NAMALWA (cell line): ENCODE measurements at regions not wholly inside any gene's neighbourhood (a gene's known extent, or its start where the extent isn't known, plus 50 kb on each side); places are given as distances from the start of the nearest gene placed in this dataset.
"Not testable (repeated sequence)": the region's sequence is repeated elsewhere in the genome, so short reads cannot be mapped to it uniquely, and the experiment has no call there.

Experiments
- DNase-seq: peaks from one replicate; pipeline ENCODE4 v3.0.0-alpha.2; 2015; ENCODE audit warnings: low spot score

DNA sequence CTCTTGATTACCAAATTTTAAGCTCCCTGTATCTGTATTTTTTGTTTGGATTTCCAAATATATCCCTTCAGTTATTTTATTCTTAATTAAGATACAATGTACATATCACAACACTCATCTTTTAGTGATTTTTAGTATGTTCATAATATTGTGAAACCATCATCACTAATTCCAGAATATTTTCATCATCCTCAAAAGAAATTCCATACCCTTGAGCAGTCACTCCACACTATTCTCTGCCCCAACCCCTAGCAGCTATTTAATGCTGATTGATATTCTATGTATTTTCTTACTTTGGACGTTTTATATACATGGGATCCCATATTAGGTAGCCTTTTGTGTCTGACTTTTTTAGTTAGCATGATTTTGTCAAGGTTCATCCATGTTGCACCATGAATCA is 127.4 kb upstream of the SLC8A1 start:
- DNase-seq, result no peak

DNA sequence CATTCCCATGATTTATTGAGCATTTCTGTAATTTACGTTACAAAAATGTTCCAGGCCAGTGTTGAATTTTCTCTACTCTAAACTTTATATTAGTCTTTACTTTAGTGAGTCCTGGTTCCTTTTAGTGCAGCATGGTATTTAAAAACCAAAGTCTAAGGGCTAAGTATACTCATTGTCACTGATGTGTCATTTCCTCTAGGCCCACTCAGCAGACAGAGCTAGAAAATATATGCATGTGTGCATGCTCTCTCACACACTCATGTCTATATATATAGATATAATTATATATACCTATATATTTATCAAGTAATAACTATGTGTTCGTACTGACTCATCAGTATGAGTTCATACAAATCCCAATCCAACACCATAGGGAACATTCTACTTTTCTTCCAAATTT is 132.5 kb upstream of the SLC8A1 start:
- DNase-seq, result no peak

DNA sequence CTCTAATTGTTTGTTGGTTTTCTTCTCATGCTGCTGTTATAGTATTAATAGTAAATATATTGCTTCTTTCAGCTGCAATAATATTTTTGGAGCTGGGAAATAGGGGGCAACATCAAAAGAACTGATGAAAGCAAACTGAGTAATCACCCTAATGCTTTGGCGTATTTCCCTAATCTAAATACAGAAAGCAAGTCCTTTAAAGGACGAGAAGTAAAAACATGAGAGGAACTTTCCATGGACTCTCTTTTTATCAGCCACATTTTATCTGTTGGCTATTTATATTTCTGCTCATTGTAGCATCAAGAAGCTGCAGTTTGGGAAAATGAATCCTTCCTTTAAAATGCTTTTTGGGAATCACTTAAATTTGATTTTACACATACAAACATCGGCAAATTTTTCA is 139.9 kb upstream of the SLC8A1 start:
- no peak for DNase-seq

DNA sequence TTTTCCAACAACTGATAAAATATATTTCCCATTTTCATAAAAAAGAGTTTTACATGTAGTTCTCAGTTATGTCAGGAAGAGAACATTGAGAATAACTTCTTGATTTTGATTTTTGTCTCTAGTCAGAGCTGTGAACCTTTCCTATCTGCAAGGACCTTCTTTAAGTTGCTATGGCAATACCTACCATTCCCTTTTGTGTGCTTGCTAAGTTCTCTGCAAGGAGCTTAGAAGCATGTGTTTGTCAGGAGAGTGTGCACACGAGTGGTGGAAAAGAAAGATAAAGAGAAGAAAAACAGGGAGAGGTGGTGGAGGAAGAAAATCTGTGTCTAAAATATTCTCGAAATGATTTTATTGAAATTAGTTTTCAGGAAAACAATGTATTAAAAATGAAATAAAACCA is 140.3 kb upstream of the SLC8A1 start:
- no peak for DNase-seq

DNA sequence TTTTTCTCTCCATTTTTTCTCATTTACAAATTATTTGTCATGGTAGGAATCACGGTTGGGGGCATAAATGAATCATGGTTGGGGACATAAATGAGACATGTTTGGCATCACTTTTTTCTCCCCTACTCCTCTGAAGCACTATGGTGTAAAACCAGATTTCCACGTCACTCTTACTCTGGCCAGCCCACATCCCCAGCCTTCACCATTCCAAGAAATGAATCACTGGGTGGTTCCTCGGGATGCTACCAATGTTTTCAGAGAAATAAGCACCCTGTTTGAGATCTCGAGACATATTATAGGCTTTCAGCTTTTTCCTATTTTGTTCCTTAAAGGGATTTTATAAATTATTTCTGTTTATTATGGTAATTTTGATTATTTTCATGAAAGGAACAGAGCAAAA is 155.0 kb upstream of the SLC8A1 start:
- DNase-seq, result no peak

GRCh38 chr2:40611196-40611595 is 159.3 kb upstream of the SLC8A1 start:
- DNase-seq, result no peak

DNA sequence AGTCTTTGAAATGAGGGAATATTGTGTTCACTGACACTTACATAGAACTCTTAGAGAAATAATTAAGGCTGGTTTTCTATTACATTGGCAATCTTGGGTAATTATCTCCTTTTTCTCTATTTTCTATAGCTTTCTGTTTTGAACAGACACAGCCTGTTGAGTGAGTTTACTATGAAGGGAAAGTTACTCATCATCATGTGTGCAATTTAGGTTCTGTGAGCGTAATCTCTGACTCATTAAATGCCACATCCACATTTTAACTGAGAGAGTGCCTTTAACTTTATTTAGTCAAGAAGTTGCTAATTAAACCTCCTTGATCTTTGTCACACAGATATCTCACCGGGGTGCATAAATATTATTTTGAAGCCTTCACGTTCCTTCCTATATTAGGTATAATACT is 174.0 kb upstream of the SLC8A1 start:
- no peak for DNase-seq

- DNase-seq, result no peak
Observed at GRCh38 chr2:40628556-40628955, 176.7 kb upstream of the SLC8A1 start.

DNA sequence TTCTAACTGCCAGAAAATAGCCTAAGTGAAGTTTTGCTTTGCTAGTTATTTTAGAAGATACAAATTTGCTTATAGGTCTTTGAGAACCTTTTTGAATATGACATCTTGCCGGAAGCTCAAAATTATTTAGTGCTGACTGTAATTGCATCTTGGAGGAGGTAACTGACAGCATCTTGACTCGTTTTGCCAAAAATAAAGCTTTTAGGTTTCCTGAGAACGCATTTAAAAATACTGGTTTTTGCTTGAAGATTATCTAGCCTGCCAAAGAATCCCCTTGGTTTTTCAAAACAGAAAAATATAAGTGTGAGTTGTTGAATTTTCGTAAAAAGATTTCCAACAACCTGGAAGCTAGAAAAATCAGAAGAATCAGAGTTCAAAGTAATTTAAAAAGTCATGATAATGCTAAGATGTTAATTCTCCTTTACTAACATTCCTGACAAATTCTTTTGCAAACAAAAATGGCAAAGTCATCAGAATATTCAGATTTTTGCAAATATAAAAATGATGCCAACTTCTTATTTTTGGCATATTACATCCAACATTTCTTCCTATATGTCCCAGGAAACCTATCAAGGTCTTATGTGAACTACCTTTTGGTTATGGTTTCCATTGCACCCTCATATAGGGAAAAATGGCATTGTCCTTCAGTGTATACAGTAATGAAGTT is 178.0 kb upstream of the SLC8A1 start:
- DNase-seq, result no peak

DNA sequence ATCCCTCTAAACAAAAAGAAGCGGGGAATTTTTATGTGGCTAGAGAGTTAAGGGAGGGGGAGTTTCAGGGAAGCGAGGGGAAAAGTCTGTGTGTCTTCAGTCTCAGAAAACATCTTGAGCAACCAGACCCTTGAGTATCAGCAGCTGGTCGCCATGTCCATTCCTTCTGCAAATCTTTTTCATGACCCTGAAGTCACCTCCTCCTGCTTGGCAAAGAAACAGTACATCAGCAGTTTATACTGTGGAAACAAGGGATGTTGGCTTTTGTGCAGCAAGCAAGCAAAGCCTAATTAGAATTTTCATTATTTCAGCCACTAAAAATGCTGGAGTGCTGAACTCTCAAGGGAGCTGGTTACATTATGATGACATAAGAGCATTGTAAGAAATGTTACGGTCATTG is 187.4 kb upstream of the SLC8A1 start:
- DNase-seq, result no peak

- no peak for DNase-seq
Observed at GRCh38 chr2:40642237-40642636, 190.3 kb upstream of the SLC8A1 start.

GRCh38 chr2:40642726-40643125 is 190.8 kb upstream of the SLC8A1 start:
- no peak for DNase-seq

- no peak for DNase-seq
Observed at GRCh38 chr2:40646642-40647041, 194.8 kb upstream of the SLC8A1 start.

GRCh38 chr2:40652155-40652554 is 200.3 kb upstream of the SLC8A1 start:
- DNase-seq, result no peak

DNA sequence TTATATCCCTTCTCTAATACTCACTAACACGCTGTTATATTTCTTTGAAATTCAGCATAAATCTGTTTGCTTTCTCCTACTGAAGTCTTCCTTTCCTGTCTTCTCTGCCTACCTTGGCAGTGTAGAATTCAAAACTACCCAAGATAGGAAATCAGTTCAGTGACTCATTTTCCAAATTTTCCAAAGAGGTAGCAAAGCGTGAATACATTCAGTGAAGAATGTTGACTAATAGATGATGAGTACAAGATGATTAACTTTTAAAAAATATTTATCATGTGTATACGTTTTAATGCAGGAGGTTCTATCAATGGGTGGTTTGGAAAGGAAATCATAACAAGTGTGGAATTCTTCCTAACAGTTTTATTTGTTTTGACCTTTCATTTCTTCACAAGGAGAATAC is 201.9 kb upstream of the SLC8A1 start:
- no peak for DNase-seq

- DNase-seq, result no peak
Observed at GRCh38 chr2:40654346-40654745, 202.5 kb upstream of the SLC8A1 start.

DNA sequence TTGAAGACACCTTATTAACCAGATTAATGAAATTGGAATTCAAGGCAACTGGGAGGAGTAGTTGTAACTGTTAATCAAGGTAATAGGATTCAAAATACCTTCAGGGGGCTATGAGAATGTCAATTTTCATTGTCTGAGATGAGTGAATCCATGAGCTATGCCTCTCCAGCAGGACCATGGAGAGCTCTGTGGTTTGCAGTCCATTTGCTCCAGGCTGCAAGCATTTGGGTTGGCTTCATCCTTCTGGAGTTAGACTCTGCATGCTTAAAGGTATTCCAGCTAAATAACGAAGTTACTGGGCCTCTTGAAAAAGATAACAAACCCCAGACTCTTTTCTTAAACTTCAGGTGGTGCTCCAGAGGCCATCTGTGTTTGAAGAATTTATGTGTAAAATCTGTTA is 207.1 kb upstream of the SLC8A1 start:
- no peak for DNase-seq

DNA sequence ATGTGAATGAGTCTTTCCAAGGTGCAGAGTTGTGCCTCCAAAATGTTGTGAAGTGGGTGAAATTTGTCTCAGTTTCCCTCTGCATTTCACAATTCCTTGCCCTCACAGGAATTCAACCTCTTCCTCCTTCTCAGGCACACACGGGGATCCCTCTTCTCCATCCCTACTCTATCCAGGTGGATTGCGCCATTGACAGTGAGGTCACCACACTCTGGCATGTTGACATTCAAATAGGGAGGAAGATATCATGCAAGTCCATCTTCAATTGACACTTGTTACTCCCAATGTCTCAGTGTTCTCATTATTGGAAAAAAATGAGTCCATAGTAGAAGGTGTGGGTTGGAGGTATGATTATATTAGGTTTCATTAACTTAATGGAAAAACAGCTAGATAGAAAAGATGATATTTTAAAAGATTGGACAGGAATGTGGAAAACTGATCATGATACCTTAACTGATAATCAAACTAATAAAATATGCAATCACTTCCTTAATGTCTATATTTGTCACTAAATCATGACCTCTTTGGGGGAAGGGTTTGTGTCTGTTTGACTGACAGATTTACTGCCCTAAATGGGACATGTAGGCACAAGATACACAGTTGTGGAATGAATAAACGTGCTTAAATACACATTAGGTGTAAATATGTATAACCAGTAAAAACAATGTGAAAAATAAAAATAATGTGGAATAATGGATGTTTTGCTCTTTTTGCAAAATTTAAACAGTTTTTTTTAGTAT is 213.8 kb upstream of the SLC8A1 start:
- DNase-seq, result no peak

DNA sequence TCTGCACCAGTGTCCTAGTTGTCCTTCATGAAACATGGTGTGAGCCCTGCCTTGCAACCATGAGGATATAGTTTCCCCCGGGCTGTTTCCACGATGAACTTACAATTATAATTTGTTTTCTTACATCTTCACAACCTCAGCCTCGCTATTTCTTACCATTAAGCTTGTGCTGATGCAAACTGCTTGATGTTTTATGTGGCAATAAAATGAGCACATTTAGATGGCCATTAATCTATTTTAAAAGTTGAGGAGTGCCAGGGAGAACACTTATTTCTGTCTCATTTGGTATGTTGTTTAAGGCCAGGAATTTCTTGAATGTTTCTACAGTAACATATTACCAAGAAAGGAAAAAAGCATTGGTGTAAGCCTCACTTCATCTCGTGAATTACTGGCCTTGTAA is 214.5 kb upstream of the SLC8A1 start:
- DNase-seq, result no peak

DNA sequence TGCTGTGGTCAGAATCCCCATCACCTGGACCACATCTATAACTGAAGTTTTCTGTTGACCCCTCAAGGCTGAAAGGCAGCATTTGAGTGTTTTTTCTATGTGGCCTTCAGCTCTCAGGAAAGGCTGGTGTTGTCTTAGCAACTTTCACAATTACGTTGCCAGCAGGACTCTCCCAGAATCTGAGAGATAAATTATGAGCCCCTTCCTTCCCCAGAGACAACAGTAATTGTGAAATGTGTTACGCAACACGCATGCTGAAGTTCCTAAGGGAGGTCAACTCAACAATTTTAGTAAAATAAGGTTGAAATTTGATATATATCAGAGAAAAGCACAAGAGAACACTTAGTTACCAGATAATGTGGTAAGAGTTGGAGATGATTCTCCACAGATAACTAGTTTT is 216.5 kb upstream of the SLC8A1 start:
- DNase-seq, result no peak

DNA sequence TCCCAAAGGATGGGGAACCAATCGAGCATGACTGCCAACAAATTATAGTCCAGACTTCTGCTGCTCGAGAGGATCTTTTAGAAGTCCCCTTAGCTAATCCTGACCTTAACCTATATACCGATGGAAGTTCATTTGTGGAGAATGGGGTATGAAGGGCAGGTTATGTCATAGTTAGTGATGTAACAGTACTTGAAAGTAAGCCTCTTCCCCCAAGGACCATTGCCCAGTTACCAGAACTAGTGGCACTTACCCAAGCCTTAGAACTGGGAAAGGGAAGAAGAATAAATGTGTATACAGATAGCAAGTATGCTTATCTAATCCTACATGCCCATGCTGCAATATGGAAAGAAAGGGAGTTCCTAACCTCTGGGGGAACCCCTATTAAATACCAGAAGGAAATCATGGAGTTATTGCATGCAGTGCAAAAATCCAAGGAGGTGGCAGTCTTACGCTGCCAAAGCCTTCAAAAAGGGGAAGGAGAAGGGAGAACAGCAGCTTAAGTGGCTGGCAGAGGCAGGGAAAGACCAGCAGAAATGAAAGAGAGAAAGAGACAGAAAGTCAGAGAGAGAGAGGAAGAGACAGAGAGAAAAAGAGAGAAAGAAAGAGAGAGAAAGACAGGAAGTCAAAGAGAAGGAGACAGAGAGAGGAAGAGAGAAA is 224.4 kb upstream of the SLC8A1 start:
- not testable (repeated sequence) for DNase-seq

GRCh38 chr2:40680547-40680946 is 228.7 kb upstream of the SLC8A1 start:
- no peak for DNase-seq

DNA sequence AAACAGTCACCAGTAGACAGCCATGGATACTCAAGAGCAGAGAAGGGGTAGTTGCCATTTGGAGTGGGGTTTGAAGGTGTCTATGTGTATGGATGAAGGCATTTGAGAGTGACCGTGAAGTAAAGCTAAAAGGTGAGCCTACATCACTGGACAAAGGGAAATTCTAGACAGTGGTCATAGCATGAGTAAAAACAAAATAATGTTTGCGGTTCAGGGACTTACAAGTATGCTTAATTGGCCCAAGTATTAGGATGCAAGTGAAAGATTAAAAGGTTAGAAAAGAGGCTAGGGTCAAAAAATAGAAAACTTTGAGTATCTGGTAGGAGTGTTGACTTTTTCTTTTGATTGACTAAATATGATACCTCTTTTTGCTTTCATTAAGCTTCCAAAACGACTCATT is 238.1 kb upstream of the SLC8A1 start:
- DNase-seq, result no peak

DNA sequence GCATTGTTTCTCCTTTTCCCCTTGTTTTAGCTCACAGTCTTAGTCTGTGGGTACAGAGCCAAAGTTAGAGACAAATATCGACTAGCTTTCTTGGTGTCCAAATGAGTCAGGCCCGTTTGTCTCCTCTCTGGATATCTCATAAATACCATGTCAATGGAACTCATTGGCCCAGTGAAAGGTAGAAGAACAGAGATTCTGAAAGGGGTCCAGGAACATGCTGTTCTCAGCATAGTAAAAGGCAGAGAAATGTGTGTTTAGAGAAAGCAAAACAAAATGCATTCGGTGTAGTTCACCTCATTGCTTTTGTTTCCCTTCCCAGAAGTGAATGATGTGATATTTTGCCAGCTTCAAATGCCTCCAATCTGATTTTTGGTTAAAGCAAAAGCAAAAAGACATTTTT is 238.6 kb upstream of the SLC8A1 start:
- DNase-seq, result no peak
